ENCODE measurements at regions not wholly inside any gene's neighbourhood (a gene's known extent, or its start where the extent isn't known, plus 50 kb on each side); places are given as distances from the start of the nearest gene placed in this dataset.

GRCh38 chr10:128568041-128568440 is 441.8 kb upstream of the MKI67 start:
- TF ChIP-seq CTCF (IDR thresholded peaks at IDR 0.05; ENCODE audit: insufficient read depth, low read depth, low read length, missing control alignments), result no peak
- no peak overlapping the region for H3K4me3 ChIP-seq (ENCODE audit: low read length)
- DNase-seq (ENCODE audit: low read depth), result no peak

GRCh38 chr10:128568491-128568890 is 442.3 kb upstream of the MKI67 start:
- no peak for DNase-seq (ENCODE audit: low read depth)
- no peak overlapping the region for H3K4me3 ChIP-seq (ENCODE audit: low read length)
- no peak for TF ChIP-seq CTCF (IDR thresholded peaks at IDR 0.05; ENCODE audit: insufficient read depth, low read depth, low read length, missing control alignments)

GRCh38 chr10:128568990-128569945 is 443.0 kb upstream of the MKI67 start:
- no peak for TF ChIP-seq CTCF (IDR thresholded peaks at IDR 0.05; ENCODE audit: insufficient read depth, low read depth, low read length, missing control alignments)
- H3K4me3 ChIP-seq (ENCODE audit: low read length), result no peak overlapping the region
- DNase-seq (ENCODE audit: low read depth), result no peak

GRCh38 chr10:128570319-128570995 is 444.2 kb upstream of the MKI67 start:
- no peak overlapping the region for H3K4me3 ChIP-seq (ENCODE audit: low read length)
- no peak for DNase-seq (ENCODE audit: low read depth)
- TF ChIP-seq CTCF (IDR thresholded peaks at IDR 0.05; ENCODE audit: insufficient read depth, low read depth, low read length, missing control alignments), result no peak

GRCh38 chr10:128571071-128571470 is 444.8 kb upstream of the MKI67 start:
- no peak overlapping the region for H3K4me3 ChIP-seq (ENCODE audit: low read length)
- TF ChIP-seq CTCF (IDR thresholded peaks at IDR 0.05; ENCODE audit: insufficient read depth, low read depth, low read length, missing control alignments), result no peak
- no peak for DNase-seq (ENCODE audit: low read depth)

GRCh38 chr10:128571745-128572144 is 445.5 kb upstream of the MKI67 start:
- DNase-seq (ENCODE audit: low read depth), result no peak
- no peak for TF ChIP-seq CTCF (IDR thresholded peaks at IDR 0.05; ENCODE audit: insufficient read depth, low read depth, low read length, missing control alignments)
- no peak overlapping the region for H3K4me3 ChIP-seq (ENCODE audit: low read length)

Measured in epithelial cell of esophagus (primary cell).